GM03348 (cell line): ENCODE measurements at regions not wholly inside any gene's neighbourhood (a gene's known extent, or its start where the extent isn't known, plus 50 kb on each side); places are given as distances from the start of the nearest gene placed in this dataset.
"Not testable (repeated sequence)": the region's sequence is repeated elsewhere in the genome, so short reads cannot be mapped to it uniquely, and the experiment has no call there.

ENCODE experiments used
- DNase-seq: peaks from one replicate; pipeline ENCODE4 v3.0.0; 2012; ENCODE audit warnings: low spot score

- DNase-seq: not testable (repeated sequence)
Measured at GRCh38 chr14:83298016-83298415, 1764.4 kb upstream of the SEL1L start.

GRCh38 chr14:83300476-83301064, 1766.9 kb upstream of the SEL1L start:
- peak; percentile 33 for DNase-seq

- DNase-seq: no peak
Measured at GRCh38 chr14:83301791-83302190, 1768.1 kb upstream of the SEL1L start.

- DNase-seq: no peak
Measured at GRCh38 chr14:83309211-83309610, 1775.6 kb upstream of the SEL1L start.

- DNase-seq: no peak
Measured at GRCh38 chr14:83309833-83310232, 1776.2 kb upstream of the SEL1L start.

- DNase-seq: no peak
Measured at GRCh38 chr14:83312511-83312910, 1778.9 kb upstream of the SEL1L start.

- DNase-seq: no peak
Measured at GRCh38 chr14:83314764-83315163, 1781.1 kb upstream of the SEL1L start.

- no peak for DNase-seq
Measured at GRCh38 chr14:83316356-83316755, 1782.7 kb upstream of the SEL1L start.

GRCh38 chr14:83320837-83321236, 1787.2 kb upstream of the SEL1L start:
- no peak for DNase-seq

GRCh38 chr14:83331513-83331912, 1797.9 kb upstream of the SEL1L start:
- DNase-seq: no peak

- DNase-seq: peak; percentile 27
Measured at GRCh38 chr14:83342590-83342989, 1808.9 kb upstream of the SEL1L start.

GRCh38 chr14:83347874-83348273, 1814.2 kb upstream of the SEL1L start:
- peak; percentile 10 for DNase-seq

GRCh38 chr14:83355609-83356008, 1822.0 kb upstream of the SEL1L start:
- DNase-seq: no peak

GRCh38 chr14:83356080-83356479, 1822.4 kb upstream of the SEL1L start:
- no peak for DNase-seq

- no peak for DNase-seq
Measured at GRCh38 chr14:83372271-83372670, 1838.6 kb upstream of the SEL1L start.

- no peak for DNase-seq
Measured at GRCh38 chr14:83379436-83379835, 1845.8 kb upstream of the SEL1L start.

- DNase-seq: no peak
Measured at GRCh38 chr14:83384253-83384652, 1850.6 kb upstream of the SEL1L start.

- no peak for DNase-seq
Measured at GRCh38 chr14:83395321-83395720, 1861.7 kb upstream of the SEL1L start.

- DNase-seq: no peak
Measured at GRCh38 chr14:83416476-83416875, 1882.8 kb upstream of the SEL1L start.

- DNase-seq: no peak
Measured at GRCh38 chr14:83419420-83419819, 1885.8 kb upstream of the SEL1L start.

GRCh38 chr14:83421711-83422110, 1888.1 kb upstream of the SEL1L start:
- DNase-seq: no peak

- DNase-seq: peak; percentile 22
Measured at GRCh38 chr14:83425138-83425537, 1891.5 kb upstream of the SEL1L start.

- DNase-seq: no peak
Measured at GRCh38 chr14:83425706-83426105, 1892.1 kb upstream of the SEL1L start.

- no peak for DNase-seq
Measured at GRCh38 chr14:83433618-83434017, 1900.0 kb upstream of the SEL1L start.

- DNase-seq: no peak
Measured at GRCh38 chr14:83441801-83442200, 1908.1 kb upstream of the SEL1L start.
